Neural cell (in vitro differentiated cells): ENCODE measurements at regions not wholly inside any gene's neighbourhood (a gene's known extent, or its start where the extent isn't known, plus 50 kb on each side); places are given as distances from the start of the nearest gene placed in this dataset.

Experiments
- H2AFZ ChIP-seq: fragments of 200-600, 300-800 bp; sonication (generic), shearing (Covaris generic); 2 replicates; pipeline ENCODE4 v1.6.0; 2014; ENCODE audit warnings: low read depth, mild to moderate bottlenecking, antibody characterized with exemption, low read length, moderate library complexity
- H3F3A ChIP-seq: fragments of 200-600 bp; shearing (Covaris generic); 2 replicates; pipeline ENCODE4 v1.6.1; 2016; ENCODE audit warnings: mild to moderate bottlenecking, moderate library complexity, mixed read lengths, antibody characterized with exemption, low read length; ENCODE audit not compliant: insufficient read depth, poor library complexity, severe bottlenecking
- H3K27ac ChIP-seq: fragments of 200-600, 300-800 bp; sonication (generic), shearing (Covaris generic); 2 replicates; pipeline ENCODE4 v1.5.1; 2014; ENCODE audit warnings: mild to moderate bottlenecking, low read length, moderate library complexity
- H3K27me3 ChIP-seq: fragments of 300-800, 200-600 bp; sonication (generic), shearing (Covaris generic); 2 replicates; pipeline ENCODE4 v1.6.0; 2014; ENCODE audit warnings: mild to moderate bottlenecking, low read depth, low read length, moderate library complexity; ENCODE audit not compliant: insufficient read depth
- H3K36me3 ChIP-seq: fragments of 300-800, 200-600 bp; sonication (generic), shearing (Covaris generic); 2 replicates; pipeline ENCODE4 v1.5.1; 2014; ENCODE audit warnings: mild to moderate bottlenecking, antibody characterized with exemption, low read length, moderate library complexity; ENCODE audit not compliant: insufficient read depth
- H3K4me2 ChIP-seq: fragments of 300-800, 200-600 bp; sonication (generic), shearing (Covaris generic); 2 replicates; pipeline ENCODE4 v1.6.0; 2014; ENCODE audit warnings: mild to moderate bottlenecking, low read length
- H3K4me3 ChIP-seq: fragments of 300-800, 200-600 bp; sonication (generic), shearing (Covaris generic); 2 replicates; pipeline ENCODE4 v1.5.1; 2014; ENCODE audit warnings: mild to moderate bottlenecking, low read length, moderate library complexity
- H3K79me2 ChIP-seq: fragments of 200-600 bp; shearing (Covaris generic); replicated peaks from 2 replicates; pipeline ENCODE4 v1.6.0; 2014; ENCODE audit warnings: mild to moderate bottlenecking, low read length, moderate library complexity; ENCODE audit not compliant: insufficient read depth
- H3K9ac ChIP-seq: fragments of 300-800, 200-600 bp; sonication (generic), shearing (Covaris generic); 2 replicates; pipeline ENCODE4 v1.6.1; 2016; ENCODE audit warnings: mild to moderate bottlenecking, low read length, mixed read lengths
- H3K9me2 ChIP-seq: fragments of 200-600 bp; shearing (Covaris generic); 2 replicates; pipeline ENCODE4 v1.6.1; 2016; ENCODE audit warnings: mild to moderate bottlenecking, low read length, mixed read lengths; ENCODE audit not compliant: insufficient read depth
- H3K9me3 ChIP-seq: fragments of 200-600, 300-800 bp; sonication (generic), shearing (Covaris generic); 2 replicates; pipeline ENCODE4 v1.6.1; 2016; ENCODE audit warnings: mild to moderate bottlenecking, mixed run types, low read length, moderate library complexity, mixed read lengths
- H4K20me1 ChIP-seq: fragments of 200-600 bp; shearing (Covaris generic); 2 replicates; pipeline ENCODE4 v1.6.1; 2016; ENCODE audit warnings: mild to moderate bottlenecking, mixed run types; ENCODE audit not compliant: insufficient read depth
- CTCF ChIP-seq: fragments of 450-650 bp; IDR thresholded peaks from 2 replicates; pipeline ENCODE4 v1.5.1; 2014; ENCODE audit warnings: antibody characterized with exemption, mild to moderate bottlenecking, moderate library complexity; ENCODE audit not compliant: poor library complexity, severe bottlenecking
- EP300 ChIP-seq: fragments of 450-650 bp; conservative IDR thresholded peaks from 2 replicates; pipeline ENCODE4 v1.6.1; 2014; ENCODE audit warnings: antibody characterized with exemption, mild to moderate bottlenecking, moderate library complexity; ENCODE audit not compliant: poor library complexity, severe bottlenecking
- EZH2 ChIP-seq: fragments of 200-600, 300-800 bp; shearing (Covaris generic), sonication (generic); IDR thresholded peaks from 2 replicates; pipeline ENCODE4 v1.6.1; 2014; ENCODE audit warnings: antibody characterized with exemption, low read length, borderline replicate concordance, mild to moderate bottlenecking; ENCODE audit not compliant: insufficient read depth, poor library complexity, severe bottlenecking
- MXI1 ChIP-seq: fragments of 450-650 bp; conservative IDR thresholded peaks from 2 replicates; pipeline ENCODE4 v1.6.1; 2014; ENCODE audit warnings: antibody characterized with exemption, mild to moderate bottlenecking; ENCODE audit not compliant: poor library complexity, severe bottlenecking
- POLR2AphosphoS5 ChIP-seq: IDR thresholded peaks from 2 replicates; pipeline ENCODE4 v1.6.1; 2012
- RAD21 ChIP-seq: fragments of 450-650 bp; conservative IDR thresholded peaks from 2 replicates; pipeline ENCODE4 v1.6.1; 2014; ENCODE audit warnings: antibody characterized with exemption, mild to moderate bottlenecking, moderate library complexity
- REST ChIP-seq: IDR thresholded peaks from 2 replicates; pipeline ENCODE4 v1.6.1; 2012; ENCODE audit warnings: borderline replicate concordance
- SMC3 ChIP-seq: fragments of 450-650 bp; conservative IDR thresholded peaks from 2 replicates; pipeline ENCODE4 v1.6.1; 2014; ENCODE audit warnings: antibody characterized with exemption, mild to moderate bottlenecking, moderate library complexity; ENCODE audit not compliant: poor library complexity
- TAF1 ChIP-seq: IDR thresholded peaks from 2 replicates; pipeline ENCODE4 v1.6.1; 2012; ENCODE audit warnings: low read depth

DNA sequence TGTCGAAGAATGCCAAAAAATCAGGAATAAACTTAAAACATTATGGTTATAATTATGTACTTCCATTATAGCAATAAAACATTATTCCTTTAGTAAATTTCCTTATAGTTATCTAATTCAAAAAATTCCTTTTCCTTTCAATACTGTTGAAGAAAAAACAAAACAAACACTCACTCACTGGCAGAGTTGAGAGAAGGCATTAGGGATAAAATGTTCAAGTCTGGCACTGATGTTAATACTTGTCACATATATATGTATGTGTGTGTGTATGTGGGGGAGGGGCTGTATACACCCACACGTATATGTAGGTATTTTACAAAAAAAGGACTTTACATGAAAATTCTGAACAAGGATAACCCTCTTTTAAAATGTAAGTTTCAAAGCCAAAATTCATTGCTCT, 150.2 kb upstream of the MEOX2 start:
- Histone ChIP-seq H3K9me2 (no peaks in the 10 kb centered on the region), H3K27ac (no peak overlapping the region), H3K36me3 (no peaks in the 10 kb centered on the region), H3F3A (no peaks in the 10 kb centered on the region), H3K9me3 (no peaks in the 10 kb centered on the region), H3K4me2 (no peak overlapping the region), H2AFZ (no peak overlapping the region), H4K20me1 (no peaks in the 10 kb centered on the region), H3K4me3 (no peak overlapping the region), H3K27me3 (no peaks in the 10 kb centered on the region), H3K79me2 (no peaks in the 10 kb centered on the region), H3K9ac (no peak overlapping the region)
- TF ChIP-seq REST (no peak), SMC3 (no peak), EP300 (no peak), RAD21 (no peak), POLR2AphosphoS5 (no peak), MXI1 (no peak), CTCF (no peak), TAF1 (no peak), EZH2 (no peak)

GRCh38 chr7:15836041-15836440, 149.6 kb upstream of the MEOX2 start:
- H3K9ac ChIP-seq = no peak overlapping the region
- no peak overlapping the region for H3K4me3 ChIP-seq
- no peak overlapping the region for H3K27ac ChIP-seq
- no peak overlapping the region for H3K4me2 ChIP-seq
- H3K27me3 ChIP-seq = no peaks in the 10 kb centered on the region
- H3F3A ChIP-seq = no peaks in the 10 kb centered on the region
- H3K9me3 ChIP-seq = no peaks in the 10 kb centered on the region
- no peak overlapping the region for H2AFZ ChIP-seq
- no peaks in the 10 kb centered on the region for H3K9me2 ChIP-seq
- no peak for TF ChIP-seq POLR2AphosphoS5
- no peak for TF ChIP-seq MXI1
- H4K20me1 ChIP-seq = no peaks in the 10 kb centered on the region
- no peaks in the 10 kb centered on the region for H3K36me3 ChIP-seq
- no peaks in the 10 kb centered on the region for H3K79me2 ChIP-seq

DNA sequence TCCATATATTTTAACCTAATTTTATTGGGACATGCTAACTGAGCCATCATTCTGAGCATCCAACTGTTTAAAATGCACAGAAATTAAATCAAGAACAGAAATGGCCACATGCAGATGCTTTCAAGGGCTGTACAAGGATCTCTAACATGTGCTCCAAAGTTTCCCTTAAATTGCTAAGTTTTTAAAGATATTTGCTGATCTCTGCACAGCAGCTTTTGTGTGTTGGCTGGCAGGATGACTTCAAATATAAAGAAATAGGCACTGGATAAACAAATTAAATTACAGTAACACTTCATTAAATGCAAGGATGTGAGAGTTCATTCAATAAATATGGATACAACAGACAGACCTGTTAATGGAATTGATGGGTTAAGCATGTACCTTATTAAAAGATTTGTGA, 148.0 kb upstream of the MEOX2 start:
- H3K27ac ChIP-seq = no peak overlapping the region
- H3K36me3 ChIP-seq = no peaks in the 10 kb centered on the region
- no peak overlapping the region for H3K9ac ChIP-seq
- H3F3A ChIP-seq = no peaks in the 10 kb centered on the region
- no peak overlapping the region for H3K4me3 ChIP-seq
- H3K9me2 ChIP-seq = no peaks in the 10 kb centered on the region
- H3K9me3 ChIP-seq = no peaks in the 10 kb centered on the region
- no peak overlapping the region for H2AFZ ChIP-seq
- H3K79me2 ChIP-seq = no peaks in the 10 kb centered on the region
- no peak for TF ChIP-seq EZH2
- TF ChIP-seq CTCF = no peak
- no peak for TF ChIP-seq MXI1
- no peak for TF ChIP-seq RAD21
- TF ChIP-seq TAF1 = no peak
- TF ChIP-seq SMC3 = no peak
- TF ChIP-seq REST = no peak
- no peak for TF ChIP-seq EP300
- TF ChIP-seq POLR2AphosphoS5 = no peak
- H4K20me1 ChIP-seq = no peaks in the 10 kb centered on the region
- no peaks in the 10 kb centered on the region for H3K27me3 ChIP-seq
- H3K4me2 ChIP-seq = no peak overlapping the region
